ENCODE measurements at regions not wholly inside any gene's neighbourhood (a gene's known extent, or its start where the extent isn't known, plus 50 kb on each side); places are given as distances from the start of the nearest gene placed in this dataset.

- H2AFZ ChIP-seq (ENCODE audit: low read depth, low read length): no peak overlapping the region
- ATAC-seq: no peak
Observed at GRCh38 chr13:87999788-88000187, 328.6 kb downstream of the SLITRK5 start.

GRCh38 chr13:88000239-88000638 lies 329.1 kb downstream of the SLITRK5 start:
- BruUV-seq (replicated peaks): no TSS peak

More at GRCh38 chr13:87999788-88000187, 328.6 kb downstream of the SLITRK5 start:
- in situ Hi-C loops (cut with MboI): no loop called here
- H3K79me2 ChIP-seq (ENCODE audit: control insufficient read depth, insufficient read depth, low read length): no peaks in the 10 kb centered on the region
- WGBS (ENCODE audit: insufficient coverage, low coverage, missing lambda C conversion rate): 0% methylated on average over 1 of the region's 1 CpG
- DNase-seq (ENCODE audit: extremely low read depth in 1 of 4, low spot score in 3 of 4) (no peak), FAIRE-seq (no peak)
- no peaks in the 10 kb centered on the region for H4K20me1 ChIP-seq (replicated peaks; ENCODE audit: control insufficient read depth, insufficient read depth, low read length)
- no peak overlapping the region for H3K4me3 ChIP-seq
- ChIA-PET POLR2A (no interaction called here), CTCF (ENCODE audit: low intra/inter-chr PET ratio) (no interaction called here)
- TF ChIP-seq IRF2 (CRISPR knock-in tag; IDR thresholded peaks at IDR 0.05): no peak
- no peak overlapping the region for H3K9ac ChIP-seq (ENCODE audit: insufficient read depth in 1 of 2, low read depth in 2 of 2, low read length in 2 of 2)
- intact Hi-C loops (cut with micrococcal nuclease): no loop called here
- BruUV-seq (replicated peaks): no TSS peak
- no peaks in the 10 kb centered on the region for H3K36me3 ChIP-seq (ENCODE audit: control insufficient read depth, insufficient read depth, low read length)
- H3K27ac ChIP-seq (ENCODE audit: extremely low read depth, low read depth, low read length): no peak overlapping the region
- no peaks in the 10 kb centered on the region for H3K9me3 ChIP-seq (replicated peaks; ENCODE audit: control insufficient read depth, insufficient read depth, low read depth, low read length)
- no peaks in the 10 kb centered on the region for H3K9me1 ChIP-seq (ENCODE audit: control insufficient read depth, insufficient read depth, low read length)
- H3K4me1 ChIP-seq (replicated peaks in 1 of 2; ENCODE audit: control insufficient read depth in 2 of 2, insufficient read depth in 2 of 2, low read length in 2 of 2): no peaks in the 10 kb centered on the region
- H3K4me2 ChIP-seq (ENCODE audit: insufficient read depth, low read length): no peak overlapping the region
- no peaks in the 10 kb centered on the region for H3K27me3 ChIP-seq (ENCODE audit: control insufficient read depth in 2 of 2, insufficient read depth in 2 of 2, low read length in 2 of 2)

More at GRCh38 chr13:88000239-88000638, 329.1 kb downstream of the SLITRK5 start:
- Histone ChIP-seq H3K4me3 (no peak overlapping the region), H3K79me2 (ENCODE audit: control insufficient read depth, insufficient read depth, low read length) (no peaks in the 10 kb centered on the region), H3K4me2 (ENCODE audit: insufficient read depth, low read length) (no peak overlapping the region), H3K36me3 (ENCODE audit: control insufficient read depth, insufficient read depth, low read length) (no peaks in the 10 kb centered on the region), H3K4me1 (replicated peaks in 1 of 2; ENCODE audit: control insufficient read depth in 2 of 2, insufficient read depth in 2 of 2, low read length in 2 of 2) (no peaks in the 10 kb centered on the region), H3K9me3 (replicated peaks; ENCODE audit: control insufficient read depth, insufficient read depth, low read depth, low read length) (no peaks in the 10 kb centered on the region), H3K9me1 (ENCODE audit: control insufficient read depth, insufficient read depth, low read length) (no peaks in the 10 kb centered on the region), H2AFZ (ENCODE audit: low read depth, low read length) (no peak overlapping the region), H3K27ac (ENCODE audit: extremely low read depth, low read depth, low read length) (no peak overlapping the region), H3K9ac (ENCODE audit: insufficient read depth in 1 of 2, low read depth in 2 of 2, low read length in 2 of 2) (no peak overlapping the region), H3K27me3 (ENCODE audit: control insufficient read depth in 2 of 2, insufficient read depth in 2 of 2, low read length in 2 of 2) (no peaks in the 10 kb centered on the region), H4K20me1 (replicated peaks; ENCODE audit: control insufficient read depth, insufficient read depth, low read length) (no peaks in the 10 kb centered on the region)
- FAIRE-seq: no peak
- TF ChIP-seq PPARD (CRISPR knock-in tag; IDR thresholded peaks at IDR 0.05) (no peak), PTBP1 (IDR thresholded peaks at IDR 0.05; ENCODE audit: low read depth, low read length) (no peak)
- in situ Hi-C loops (cut with MboI): no loop called here
- ChIA-PET POLR2A (no interaction called here), CTCF (ENCODE audit: low intra/inter-chr PET ratio) (no interaction called here)
- DNase-seq (ENCODE audit: extremely low read depth in 1 of 4, low spot score in 3 of 4): no peak
- WGBS (ENCODE audit: insufficient coverage, low coverage, missing lambda C conversion rate): 0% methylated on average over 2 of the region's 3 CpGs
- ATAC-seq: no peak
- intact Hi-C loops (cut with micrococcal nuclease): no loop called here

Measured in K562 (cell line).